NCI-H69 (cell line): ENCODE measurements at regions not wholly inside any gene's neighbourhood (a gene's known extent, or its start where the extent isn't known, plus 50 kb on each side); places are given as distances from the start of the nearest gene placed in this dataset.
A peak's percentile ranks its signal among the peaks of the same experiment; 100 is the strongest.
"Not testable (repeated sequence)": the region's sequence is repeated elsewhere in the genome, so short reads cannot be mapped to it uniquely, and the experiment has no call there.

Experiments used
- DNase-seq: peaks from one replicate; lab custom pipeline; 2025; lab: John Stamatoyannopoulos, UW

- no peak for DNase-seq
Measured at GRCh38 chr7:10284001-10284400, 689.7 kb upstream of the PHF14 start.

DNA sequence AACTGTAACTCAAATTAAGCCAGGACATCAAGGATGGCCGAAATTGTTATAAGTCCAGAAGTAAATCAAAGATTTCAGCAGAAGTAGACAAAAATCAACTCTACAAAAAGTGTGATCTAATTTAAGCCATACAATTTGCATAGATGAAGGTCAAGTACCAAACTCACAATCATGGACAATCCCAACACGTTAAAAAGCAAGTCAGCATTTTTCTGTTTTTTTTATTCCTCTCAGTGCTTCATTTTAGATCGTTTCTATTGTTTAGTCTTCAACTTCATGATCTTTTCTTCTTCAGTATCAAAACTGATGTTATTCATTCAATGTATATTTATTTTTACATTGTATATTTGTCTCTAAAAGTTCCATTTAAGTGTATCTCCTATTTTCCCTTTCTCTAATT lies 674.3 kb upstream of the PHF14 start:
- DNase-seq = no peak

- peak; percentile 69 for DNase-seq
Measured at GRCh38 chr7:10300577-10300976, 673.1 kb upstream of the PHF14 start.

- DNase-seq = no peak
Measured at GRCh38 chr7:10308276-10308675, 665.4 kb upstream of the PHF14 start.

DNA sequence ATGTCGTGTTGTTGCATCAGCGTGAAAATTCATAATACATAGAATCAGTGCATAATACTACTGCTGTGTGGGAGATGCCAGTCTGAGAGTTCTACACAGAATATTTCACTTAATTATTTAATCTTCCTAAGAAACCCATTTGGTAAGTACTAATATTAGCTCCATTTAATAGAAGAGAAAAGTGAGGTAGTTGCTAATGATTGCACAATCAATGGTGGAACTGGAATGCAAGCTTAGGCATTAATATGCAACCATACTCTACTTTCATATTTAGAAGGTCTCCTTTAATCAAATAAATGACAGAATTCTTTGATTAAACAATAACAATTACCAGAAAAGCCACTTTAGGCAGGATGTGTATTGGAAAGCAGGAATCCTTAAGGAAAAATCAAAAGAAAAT lies 660.7 kb upstream of the PHF14 start:
- no peak for DNase-seq

DNA sequence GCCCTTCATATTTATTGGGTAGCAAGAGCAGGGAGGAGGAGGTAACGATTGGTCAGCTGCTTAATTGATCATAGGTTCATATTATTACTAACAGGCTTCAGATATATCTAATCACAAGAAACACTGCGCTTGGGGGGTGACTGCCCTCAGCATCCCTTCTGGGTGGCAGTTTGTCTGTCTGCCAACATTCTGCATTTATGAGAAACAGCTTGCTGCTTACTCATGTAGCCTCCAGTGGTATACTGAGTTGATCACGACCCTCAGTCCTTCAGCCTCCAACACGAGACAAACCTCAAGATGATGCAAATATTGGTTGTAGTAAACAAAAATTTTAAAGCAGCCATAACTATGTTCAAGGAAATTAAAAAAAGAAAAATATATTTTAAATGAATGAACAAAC lies 657.8 kb upstream of the PHF14 start:
- DNase-seq = no peak

DNA sequence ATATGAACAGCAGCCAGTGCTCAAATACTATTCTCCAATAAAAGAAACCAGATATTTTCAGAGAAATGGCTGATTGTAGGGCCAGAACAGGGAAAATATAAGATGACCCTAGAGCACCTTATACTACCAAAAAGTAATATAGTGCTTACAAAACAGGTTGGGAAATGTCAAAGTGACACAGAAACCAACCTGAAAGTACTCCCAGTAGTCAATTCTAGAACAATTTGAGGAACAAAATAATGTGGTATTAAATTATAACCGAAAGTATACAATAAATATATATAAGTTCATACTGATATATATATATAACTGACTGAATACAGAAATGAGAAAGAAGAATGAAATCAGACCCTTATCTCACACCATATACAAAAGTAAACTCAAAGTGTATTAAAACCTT lies 657.2 kb upstream of the PHF14 start:
- DNase-seq = no peak

DNA sequence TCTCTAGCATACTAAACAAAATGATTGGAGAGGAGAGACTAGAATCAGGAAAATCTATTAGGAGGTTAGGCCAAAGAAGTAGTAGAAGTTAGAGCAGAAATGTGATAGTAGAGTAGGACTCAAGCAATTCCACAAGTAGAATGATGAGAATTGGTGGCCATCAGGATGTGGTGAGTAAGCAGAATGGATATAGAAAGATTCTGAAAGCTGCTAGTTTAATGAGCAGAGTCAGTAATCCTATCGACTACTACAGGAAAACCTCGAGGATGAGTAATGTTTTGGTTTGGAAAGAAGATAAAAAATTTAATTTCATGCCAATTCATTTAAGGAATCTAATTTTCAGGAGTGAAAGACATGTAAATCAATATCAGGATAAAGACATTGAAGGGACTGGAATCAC lies 648.3 kb upstream of the PHF14 start:
- DNase-seq = no peak

- DNase-seq = no peak
Measured at GRCh38 chr7:10343108-10343507, 630.6 kb upstream of the PHF14 start.

DNA sequence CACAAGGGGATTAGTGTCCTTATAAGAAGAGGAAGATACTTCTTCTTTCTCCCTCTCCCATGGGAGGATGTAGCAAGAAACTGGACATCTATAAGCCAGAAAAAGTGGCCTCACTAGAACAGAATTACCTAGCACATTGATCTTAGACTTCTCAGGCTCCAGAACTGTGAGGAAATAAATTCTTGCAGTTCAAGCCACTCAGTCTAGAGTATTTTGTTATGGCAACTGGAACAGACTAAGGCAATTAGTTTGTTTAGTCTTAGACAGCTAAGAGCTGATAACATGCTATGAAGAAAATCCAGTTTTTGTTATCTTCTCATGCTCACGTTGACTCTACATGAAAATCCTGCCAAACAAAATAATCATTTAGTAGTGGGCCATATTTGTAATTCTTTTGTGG lies 627.6 kb upstream of the PHF14 start:
- DNase-seq = no peak

- no peak for DNase-seq
Measured at GRCh38 chr7:10355816-10356215, 617.9 kb upstream of the PHF14 start.

- DNase-seq = no peak
Measured at GRCh38 chr7:10360050-10360449, 613.6 kb upstream of the PHF14 start.

DNA sequence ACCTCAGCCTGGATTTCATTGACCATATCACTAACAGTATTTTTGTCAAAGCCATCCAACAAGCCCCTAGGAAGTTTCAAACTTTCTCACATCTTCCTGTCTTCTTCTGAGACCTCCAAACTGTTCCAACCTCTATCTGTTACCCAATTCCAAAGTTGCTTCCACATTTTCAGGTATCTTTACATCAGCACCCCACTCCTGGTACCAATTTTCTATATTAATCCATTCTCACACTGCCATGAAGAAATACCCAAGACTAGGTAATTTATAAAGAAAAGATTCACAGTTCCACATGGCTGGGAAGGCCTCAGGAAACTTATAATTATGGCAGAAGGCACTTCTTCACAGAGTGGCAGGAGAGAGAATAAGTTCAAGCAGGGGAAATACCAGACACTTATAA lies 571.9 kb upstream of the PHF14 start:
- no peak for DNase-seq

DNA sequence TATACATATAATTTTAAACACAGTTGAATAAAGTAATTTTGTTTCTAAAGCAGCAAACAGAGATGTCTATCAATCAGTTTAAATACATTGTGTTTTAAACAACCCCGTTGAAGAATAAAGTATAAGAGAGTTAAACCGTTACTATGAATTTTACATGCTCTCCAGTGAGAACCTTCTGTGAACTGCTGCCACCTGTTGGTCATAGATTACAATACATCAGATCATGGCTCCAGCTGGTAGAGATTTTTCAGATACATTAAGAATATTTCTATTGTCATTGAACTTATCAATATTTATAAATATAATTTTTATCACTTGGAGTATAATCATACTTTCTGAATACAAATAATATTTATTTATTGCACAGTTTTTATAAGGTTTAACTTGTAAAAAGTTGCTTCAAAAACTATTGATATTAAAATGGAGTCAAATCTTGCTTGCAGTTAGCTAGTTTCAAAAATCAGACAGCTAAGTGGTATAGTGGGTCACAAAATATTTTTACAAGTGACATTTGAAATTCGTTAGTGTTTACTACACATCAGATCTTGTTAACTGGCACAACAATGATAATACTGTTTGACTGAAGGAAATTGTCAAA lies 561.2 kb upstream of the PHF14 start:
- DNase-seq = peak; percentile 77

DNA sequence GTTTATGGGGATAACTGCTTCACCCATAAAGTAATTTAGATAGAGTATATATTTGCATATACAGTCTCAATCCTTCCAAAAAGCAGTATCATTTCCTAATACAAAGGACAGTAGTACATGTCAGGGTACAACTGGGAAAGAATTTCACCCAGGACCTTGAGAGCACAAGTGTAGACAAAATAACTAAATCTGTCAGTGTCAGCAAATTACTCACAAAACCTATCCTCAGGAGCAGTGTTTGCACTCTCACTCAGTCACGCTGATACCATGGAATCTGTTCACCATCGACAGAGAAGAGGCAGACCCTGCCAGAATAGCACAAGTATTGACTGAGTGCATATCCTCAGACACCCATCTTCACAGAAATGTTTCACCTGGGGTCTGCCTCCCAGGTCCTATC lies 554.7 kb upstream of the PHF14 start:
- DNase-seq = no peak

DNA sequence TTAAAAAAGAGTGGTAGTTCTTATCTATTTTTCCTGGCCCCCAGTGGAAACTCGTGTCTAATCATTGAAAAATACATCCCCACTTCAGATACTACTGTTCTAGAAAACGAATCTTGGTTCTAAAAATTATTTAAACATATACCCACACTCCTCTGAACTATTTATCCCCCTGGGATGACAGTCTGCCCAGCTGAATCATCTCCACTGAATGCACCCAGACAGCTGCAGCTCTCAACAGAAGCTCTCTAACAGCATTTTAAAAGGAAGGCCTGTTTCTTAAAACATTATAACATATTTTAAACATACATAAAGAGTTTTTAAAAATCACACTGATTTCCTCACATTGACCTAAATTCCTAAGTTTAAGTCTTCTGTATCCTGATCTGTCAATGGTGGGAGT lies 544.6 kb upstream of the PHF14 start:
- DNase-seq = peak; percentile 57

DNA sequence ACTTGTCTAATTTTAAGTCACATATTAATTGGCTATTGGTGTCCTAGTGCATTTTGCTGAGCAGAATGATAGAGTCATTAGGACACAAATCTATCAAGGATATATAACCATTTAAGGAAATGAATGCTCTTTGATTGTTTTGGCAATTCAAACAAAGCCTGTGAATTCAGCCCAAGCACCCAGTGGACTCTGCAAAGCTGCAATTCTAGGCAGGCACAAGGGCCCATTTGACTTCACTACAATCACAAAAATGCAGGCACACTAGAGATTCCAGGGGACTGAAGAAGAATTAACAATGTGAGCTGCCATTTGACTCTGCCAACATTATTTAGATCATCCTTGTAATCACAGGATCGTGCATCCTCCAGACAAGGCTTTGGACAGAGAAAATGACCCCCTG lies 544.2 kb upstream of the PHF14 start:
- peak; percentile 70 for DNase-seq

DNA sequence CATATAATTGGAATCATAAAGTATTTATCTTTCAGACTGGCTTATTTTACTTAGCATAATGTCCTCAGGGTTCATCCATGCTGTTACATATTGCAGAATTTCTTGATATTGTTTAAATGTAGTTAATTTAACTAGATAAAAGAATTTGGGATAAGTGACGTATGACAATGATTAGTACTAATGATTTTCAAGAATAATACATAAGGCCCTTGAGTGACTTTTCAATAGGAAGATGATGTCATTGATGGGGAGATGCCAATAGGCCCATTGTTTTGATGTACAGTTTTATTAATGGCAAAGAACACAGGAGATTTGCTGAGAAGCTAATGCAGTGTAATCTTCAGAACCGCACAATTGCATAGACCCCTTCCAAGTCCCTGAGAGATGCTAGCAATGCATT lies 537.4 kb upstream of the PHF14 start:
- DNase-seq = no peak

DNA sequence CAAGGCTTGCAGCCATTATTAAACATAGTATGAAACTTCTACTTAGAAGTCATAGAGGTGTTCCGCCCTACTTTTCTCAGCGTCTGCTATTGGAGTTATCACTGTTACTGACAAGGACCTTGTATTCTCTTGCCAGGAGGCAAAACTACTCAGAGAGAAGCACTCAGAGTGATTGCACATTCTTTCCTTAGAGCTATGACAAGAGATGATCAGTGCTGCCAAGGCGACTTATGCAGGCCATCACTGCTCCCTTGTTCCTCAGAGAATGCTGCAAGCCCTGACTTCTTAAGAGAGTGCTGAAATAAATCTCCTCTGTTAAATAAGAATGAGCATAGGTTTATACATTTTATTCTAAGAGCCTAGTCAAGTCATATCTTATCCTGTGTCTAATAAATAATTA lies 534.6 kb upstream of the PHF14 start:
- DNase-seq = no peak

DNA sequence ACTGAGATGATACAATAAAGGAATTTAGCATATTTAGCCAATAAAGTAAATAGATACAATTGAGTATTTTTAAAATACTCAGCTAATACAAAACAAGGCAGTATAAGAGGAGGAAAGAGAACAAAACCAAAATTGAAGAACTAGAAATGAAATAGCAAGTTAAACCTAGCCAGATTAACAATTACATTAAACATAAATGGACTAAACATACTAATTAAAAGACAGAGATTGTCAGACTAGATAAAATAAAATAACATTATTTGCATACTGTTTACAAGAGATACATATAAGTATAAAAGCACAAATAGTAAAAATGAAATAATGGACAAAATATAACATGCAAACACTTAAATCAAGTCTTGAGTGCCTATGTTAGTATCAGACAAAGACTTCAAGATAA lies 517.7 kb upstream of the PHF14 start:
- no peak for DNase-seq

- DNase-seq = no peak
Measured at GRCh38 chr7:10460474-10460873, 513.2 kb upstream of the PHF14 start.

DNA sequence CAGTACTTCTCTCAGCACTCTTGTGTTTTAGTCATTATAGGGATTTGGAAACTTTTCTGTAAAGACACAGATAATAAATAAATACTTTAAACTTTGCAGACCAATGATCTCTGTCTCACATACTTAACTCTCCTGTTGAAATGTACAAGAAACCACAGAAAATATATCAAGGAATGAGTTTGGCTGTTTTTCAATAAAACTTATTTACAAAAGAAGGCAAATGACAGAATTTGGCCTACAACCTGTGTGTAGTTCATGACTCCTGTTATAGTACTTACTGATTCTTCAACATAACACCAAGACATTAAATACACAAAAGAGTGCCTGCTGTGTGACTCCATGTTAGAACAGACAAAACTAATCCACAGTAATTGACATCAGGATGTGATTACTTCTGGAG lies 510.0 kb upstream of the PHF14 start:
- DNase-seq = no peak

GRCh38 chr7:10465536-10465935 lies 508.1 kb upstream of the PHF14 start:
- not testable (repeated sequence) for DNase-seq

DNA sequence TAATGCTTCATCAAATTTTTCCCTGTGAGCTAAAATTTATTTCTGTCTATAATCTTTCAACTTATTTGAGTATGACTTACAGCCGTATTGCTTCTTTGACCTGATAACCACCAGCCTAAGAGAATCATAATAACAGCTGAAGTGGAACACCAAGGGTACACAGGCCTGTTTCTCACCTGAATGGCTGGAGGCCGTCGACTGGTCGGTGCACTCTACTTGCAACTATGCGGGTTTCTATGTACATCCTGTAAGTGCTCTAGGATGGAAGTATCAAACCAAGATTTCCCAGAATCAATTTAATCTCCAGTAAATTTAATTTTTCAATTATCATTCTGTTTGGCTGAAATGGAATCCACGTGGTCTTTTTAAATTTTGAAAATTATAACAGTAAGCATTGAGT lies 504.8 kb upstream of the PHF14 start:
- DNase-seq = no peak

DNA sequence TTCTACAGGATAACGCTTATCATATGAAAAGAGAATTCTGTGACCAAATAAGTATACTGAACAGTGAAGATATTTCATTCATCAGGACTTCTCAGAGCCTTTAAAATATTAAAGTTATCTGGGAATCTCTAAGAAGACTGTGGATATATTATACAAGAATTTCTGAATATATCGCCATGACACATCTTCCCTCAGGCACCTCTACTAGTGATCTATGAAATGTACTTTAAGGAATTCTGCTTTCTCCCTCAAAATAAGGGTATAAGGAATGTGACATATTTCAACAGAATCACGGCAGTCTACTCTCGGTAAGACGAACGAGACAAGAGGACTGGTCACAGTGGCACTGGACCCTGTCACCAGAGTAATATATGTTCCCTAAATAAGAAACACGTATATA lies 504.2 kb upstream of the PHF14 start:
- no peak for DNase-seq
